ENCODE measurements at regions not wholly inside any gene's neighbourhood (a gene's known extent, or its start where the extent isn't known, plus 50 kb on each side); places are given as distances from the start of the nearest gene placed in this dataset.
"Not testable (repeated sequence)": the region's sequence is repeated elsewhere in the genome, so short reads cannot be mapped to it uniquely, and the experiment has no call there.

GRCh38 chr11:92546603-92547002 is 322.0 kb downstream of the FAT3 start:
- DNase-seq, result no peak

DNA sequence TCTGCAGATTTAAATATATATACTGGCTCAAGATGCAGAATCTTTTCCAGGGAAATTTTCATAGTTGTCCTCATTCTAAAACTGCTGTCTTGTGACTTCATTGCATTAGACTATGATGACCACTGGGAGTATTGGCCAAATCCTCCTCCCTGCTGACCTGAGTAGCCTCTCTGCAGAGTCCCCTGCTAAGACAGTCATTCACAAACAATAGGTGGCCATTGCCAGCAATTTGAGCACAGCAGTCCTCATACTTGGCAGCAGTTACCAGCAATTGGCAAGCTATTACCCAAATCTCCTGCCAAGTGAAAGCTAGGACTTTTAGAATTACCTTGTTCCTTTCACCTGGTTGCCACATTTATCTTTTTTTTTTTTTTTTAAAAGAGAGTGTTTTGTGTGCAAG is 325.8 kb downstream of the FAT3 start:
- no peak for DNase-seq

- no peak for DNase-seq
Observed at GRCh38 chr11:92550871-92551270, 326.3 kb downstream of the FAT3 start.

- DNase-seq, result no peak
Observed at GRCh38 chr11:92552942-92553341, 328.3 kb downstream of the FAT3 start.

GRCh38 chr11:92554688-92555087 is 330.1 kb downstream of the FAT3 start:
- DNase-seq, result no peak

DNA sequence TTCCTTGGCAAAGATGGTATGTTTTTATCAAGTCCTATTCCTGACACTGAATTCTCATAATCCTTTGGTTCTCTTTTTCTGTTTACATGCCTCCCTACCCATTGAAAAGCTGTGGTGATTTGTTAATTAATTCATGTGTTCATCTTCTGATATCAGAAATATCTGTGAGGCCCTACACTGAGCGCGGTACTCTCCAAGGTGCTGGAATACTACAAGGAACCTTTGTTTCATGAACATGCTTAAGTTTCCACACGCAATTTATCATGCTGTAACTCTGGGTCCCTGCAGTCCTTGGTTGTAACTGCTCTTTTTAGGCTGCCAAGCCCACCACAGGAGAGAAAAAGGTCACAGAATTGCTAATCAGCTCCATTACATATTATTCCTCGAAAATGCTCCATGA is 331.8 kb downstream of the FAT3 start:
- no peak for DNase-seq

DNA sequence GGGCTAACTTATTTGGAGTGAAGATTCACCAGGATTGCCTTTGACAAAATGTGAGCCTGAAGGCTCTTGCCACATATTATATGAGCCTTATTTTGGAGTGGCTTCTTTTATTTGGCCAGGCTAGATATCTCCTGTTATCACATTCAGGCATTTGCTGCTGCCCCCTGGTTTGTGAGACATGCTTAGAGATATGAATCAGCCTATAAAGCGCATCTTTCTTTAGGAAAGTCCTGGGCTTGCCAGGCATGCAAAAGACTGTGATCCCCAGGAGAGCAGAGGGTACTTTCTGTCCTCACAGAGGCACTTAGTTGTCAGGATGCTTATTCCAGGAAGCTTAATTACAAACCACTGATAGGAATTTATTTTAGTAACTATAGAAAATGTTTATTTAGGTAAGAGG is 333.3 kb downstream of the FAT3 start:
- DNase-seq, result no peak

DNA sequence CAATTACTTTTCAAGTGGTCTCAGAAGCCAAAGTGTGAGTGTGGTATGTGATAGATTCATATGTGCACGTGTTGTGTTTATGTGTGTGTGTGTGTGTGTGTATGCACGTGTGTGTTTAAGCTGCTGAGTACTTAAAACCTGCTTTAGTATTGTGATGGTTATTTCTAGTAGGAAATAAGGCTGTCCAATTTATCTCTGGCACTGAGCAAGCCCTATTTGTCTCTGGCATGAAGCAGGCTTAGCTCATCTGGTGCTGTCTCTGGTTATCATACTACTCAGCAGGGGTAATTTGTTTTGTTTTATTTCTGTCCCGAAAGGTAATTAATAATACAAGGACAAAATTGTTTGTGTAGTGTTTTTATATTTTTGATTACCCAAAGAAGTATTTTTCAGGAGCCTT is 333.7 kb downstream of the FAT3 start:
- DNase-seq, result no peak

DNA sequence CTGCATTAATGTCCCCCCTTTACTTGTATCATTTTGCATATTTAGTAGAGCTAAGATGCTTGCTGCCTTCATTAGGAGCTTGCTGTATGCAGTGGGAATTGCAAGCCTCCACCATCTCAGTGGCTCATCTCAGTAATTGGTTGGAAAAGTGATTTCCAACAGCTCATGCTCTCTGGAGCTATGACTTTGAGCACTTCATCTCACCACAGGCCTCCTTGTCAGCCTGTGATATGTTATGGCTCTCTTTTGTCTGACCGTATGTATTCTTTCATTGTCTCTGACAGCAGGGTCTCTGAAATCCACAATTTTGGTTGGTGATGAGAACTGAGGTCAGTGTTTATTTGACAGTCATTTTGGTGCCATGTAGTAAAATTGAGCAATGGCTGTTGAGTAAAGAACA is 345.1 kb downstream of the FAT3 start:
- DNase-seq, result no peak

DNA sequence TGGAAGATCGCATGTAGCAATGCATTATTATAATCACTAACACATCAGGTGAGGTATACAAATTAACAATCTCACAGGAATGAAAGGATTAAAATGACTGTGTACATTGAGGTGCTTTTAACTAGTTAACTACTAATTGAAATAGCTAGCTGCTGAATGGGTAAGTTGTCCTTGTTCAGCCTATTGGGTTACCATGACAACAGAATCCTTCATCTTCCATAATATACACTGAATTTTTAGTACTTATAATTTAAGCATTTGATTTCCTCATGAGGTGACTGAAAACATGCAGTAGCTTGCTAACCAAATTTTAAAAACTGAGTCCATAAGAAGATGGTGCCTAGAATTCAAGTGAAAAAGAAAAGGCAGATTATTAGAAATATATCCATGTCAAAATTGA is 347.9 kb downstream of the FAT3 start:
- DNase-seq, result no peak

DNA sequence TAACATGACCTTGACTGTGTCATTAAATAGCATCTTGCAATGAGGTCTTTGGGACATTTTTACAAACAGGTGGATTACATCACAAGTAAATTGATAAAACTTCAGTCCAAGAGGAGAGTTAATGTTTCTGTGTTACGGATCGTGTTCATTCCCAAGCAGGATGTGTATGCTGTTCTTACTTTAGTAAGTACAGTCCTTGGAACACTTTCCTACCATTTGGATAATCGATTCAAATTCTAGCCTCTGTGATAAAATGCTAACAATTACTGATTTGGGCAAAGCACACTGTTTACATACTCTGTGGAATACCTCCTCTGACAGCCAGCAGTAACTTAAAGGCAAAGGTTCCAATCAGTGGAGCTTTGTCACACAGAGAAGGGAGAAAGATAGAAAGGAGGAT is 351.7 kb downstream of the FAT3 start:
- DNase-seq, result no peak

- DNase-seq, result no peak
Observed at GRCh38 chr11:92580908-92581307, 356.3 kb downstream of the FAT3 start.

- DNase-seq, result no peak
Observed at GRCh38 chr11:92588393-92588792, 363.8 kb downstream of the FAT3 start.

GRCh38 chr11:92589512-92589911 is 364.9 kb downstream of the FAT3 start:
- DNase-seq, result no peak

DNA sequence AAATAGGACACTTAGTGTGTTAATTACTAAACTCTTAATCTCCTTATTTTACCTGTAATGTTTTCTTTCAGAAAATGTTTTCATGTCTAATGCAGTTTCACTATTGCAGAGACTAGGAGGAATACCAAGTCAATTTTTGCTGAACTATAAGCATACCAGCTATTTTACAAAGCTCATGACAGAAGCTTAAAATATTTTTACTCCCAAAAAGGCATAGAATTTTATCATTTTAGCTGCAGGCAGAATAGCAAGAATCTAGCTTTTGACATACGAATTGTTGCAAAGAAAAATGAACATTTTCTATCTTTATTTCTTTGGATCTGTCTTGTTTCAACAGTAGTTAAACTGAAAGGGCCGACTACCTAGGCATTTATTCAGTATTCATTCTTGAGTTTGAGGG is 366.9 kb downstream of the FAT3 start:
- DNase-seq, result no peak

DNA sequence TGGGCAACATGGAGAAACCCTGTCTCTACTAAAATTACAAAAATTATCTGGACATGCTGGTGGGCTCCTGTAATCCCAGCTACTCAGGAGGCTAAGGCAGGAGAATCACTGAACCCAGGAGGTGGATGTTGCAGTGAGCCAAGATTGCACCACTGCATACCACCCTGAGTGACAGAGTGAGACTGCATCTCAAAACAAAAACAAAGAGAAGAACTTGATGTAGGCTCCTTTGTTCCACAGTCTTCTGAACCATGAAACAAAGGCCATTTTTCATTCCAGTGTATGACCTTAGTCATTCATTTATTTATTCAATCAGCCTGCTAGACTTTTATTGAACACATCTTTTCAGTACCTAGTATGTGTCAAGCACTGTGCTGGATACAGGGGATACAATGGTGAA is 369.6 kb downstream of the FAT3 start:
- no peak for DNase-seq

DNA sequence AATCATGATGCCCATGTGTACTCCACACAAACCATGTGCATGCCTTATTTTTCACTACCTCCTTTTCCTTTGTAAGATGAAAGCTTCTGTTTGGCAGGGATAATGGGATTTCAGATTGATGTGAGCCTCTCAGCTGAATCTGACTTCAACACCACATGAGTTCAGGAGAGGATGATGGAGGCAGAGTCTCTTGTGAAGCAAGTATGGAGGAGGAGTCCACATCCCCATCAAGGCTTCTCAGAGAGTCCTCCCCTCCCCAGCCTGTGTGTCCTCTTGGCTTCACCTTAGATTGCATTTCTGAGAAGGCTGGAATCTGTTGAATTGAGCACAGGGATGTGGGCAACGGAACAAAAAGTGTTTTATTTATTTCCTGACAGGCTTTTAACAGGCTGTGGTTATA is 370.4 kb downstream of the FAT3 start:
- DNase-seq, result no peak

DNA sequence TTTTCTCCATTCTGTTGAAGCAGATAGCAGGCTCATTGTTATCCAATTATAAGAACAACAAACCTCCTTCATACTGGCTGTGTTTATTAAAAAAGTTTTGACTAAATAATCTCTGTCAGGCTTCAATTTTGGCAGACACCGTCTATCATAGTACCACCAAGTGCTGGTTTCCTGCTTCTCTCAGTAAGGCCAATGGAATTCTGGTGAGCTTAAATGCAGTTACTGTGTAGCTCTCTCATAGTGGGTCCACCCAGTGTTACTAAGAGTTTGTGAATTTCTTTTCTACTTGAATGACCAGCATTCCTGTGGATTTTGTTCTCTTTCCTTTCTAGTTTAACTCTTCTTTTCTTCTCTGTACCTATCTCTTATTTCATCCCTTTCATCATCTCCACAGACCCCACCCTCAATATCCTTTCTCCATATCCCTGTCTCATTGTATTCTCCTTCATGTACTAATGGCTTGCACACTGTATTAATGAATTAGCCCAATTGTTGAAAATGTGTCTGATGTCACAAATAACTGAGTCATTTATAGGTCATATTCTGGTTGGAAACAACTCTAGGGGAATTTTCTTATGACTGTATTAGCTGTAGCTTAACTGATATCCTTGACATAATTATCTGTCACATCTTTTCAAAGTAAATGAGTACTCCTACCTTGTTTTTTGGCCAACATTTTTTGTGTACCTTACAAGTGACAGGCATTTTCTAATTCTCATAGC is 372.1 kb downstream of the FAT3 start:
- DNase-seq, result no peak

DNA sequence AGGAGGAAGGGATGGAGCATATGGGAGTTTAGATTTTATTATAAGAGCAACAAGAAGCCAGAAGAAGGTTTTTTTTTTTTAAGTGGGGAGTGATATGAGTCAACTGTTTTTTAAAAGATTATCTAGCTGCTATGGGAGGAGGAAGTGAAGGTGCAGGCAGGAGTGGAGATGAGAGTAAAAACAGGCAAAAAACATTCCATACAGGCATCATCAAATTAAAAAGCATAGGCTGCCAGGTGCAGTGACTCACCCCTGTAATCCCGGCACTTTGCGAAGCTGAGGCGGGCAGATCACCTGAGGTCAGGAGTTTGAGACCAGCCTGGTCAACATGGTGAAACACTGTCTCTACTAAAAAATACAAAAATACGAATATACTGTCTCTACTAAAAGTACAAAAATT is 368.4 kb upstream of the MTNR1B start:
- DNase-seq, result no peak

GRCh38 chr11:92605667-92606066 is 363.8 kb upstream of the MTNR1B start:
- DNase-seq, result no peak

DNA sequence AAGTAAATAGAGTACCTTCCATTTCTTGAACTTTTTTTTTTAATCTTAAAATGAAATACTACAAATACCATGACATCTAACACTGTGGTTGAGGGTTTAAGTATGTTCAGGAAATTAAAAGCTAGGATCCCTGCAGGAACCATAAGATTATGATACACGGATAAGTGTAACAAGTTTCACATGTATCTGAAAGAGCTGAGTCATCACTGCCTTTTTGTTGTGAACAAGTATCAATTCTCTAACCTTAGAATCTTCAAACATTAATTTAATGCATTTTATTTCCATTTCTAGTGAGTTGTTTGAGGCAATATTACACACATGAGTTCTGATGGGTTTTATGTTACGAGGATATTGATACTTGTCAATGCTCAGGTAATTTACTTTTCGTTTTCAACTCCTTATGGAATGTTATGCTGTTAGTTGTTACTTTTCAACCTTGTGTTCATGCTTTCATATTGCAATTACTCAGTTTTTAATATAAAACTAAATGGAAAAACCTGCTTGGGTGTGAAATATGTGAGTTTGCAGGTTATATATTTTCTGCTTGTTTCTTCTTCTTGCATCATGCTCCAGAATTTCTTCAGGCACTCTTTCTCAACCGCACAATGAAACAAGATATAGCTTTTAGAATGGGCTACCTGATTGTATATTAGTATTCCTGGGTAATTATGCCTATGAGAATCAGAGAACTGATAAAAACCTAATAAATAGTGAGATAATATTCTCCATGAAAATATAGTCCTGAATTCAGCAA is 361.3 kb upstream of the MTNR1B start:
- DNase-seq, result no peak

GRCh38 chr11:92611157-92611556 is 358.3 kb upstream of the MTNR1B start:
- DNase-seq, result no peak

- DNase-seq, result not testable (repeated sequence)
Observed at GRCh38 chr11:92618020-92618419, 351.4 kb upstream of the MTNR1B start.

- no peak for DNase-seq
Observed at GRCh38 chr11:92623055-92623454, 346.4 kb upstream of the MTNR1B start.

DNA sequence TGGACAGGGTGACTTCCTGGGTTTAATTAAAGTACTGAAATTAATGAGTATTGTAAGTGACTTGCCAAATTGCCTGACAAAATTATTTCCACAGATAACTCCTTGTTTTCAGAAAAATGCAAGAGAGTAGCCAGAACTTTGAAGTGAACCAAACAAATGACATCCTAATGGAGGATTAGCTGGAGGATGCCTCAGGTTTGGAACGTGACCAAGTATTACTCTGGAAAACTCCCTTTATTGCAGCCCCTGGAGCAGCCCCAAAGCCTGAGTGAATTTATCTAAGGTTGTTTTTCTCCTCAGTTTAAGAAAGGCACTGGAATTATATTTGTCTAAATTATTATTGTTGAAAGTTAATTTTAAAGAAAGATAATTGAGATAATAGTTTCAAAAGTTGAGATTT is 343.6 kb upstream of the MTNR1B start:
- no peak for DNase-seq

All from CD4-positive, alpha-beta T cell treated with Interferon alpha-2 for 1 hour (primary cell).